ENCODE measurements at regions not wholly inside any gene's neighbourhood (a gene's known extent, or its start where the extent isn't known, plus 50 kb on each side); places are given as distances from the start of the nearest gene placed in this dataset.
"Not testable (repeated sequence)": the region's sequence is repeated elsewhere in the genome, so short reads cannot be mapped to it uniquely, and the experiment has no call there.

- not testable (repeated sequence) for DNase-seq (ENCODE audit: low spot score)
Measured at GRCh38 chr10:100666634-100667033, 78.7 kb upstream of the PAX2 start.

GRCh38 chr10:100669616-100670015, 75.8 kb upstream of the PAX2 start:
- CTCF ChIA-PET (ENCODE audit: low intra/inter-chr PET ratio, low total read pairs), result interaction anchor here (2.9 kb wide), 1 partner anchor 209 kb away, joined by 18 read pairs; no protein-coding TSS in a partner anchor
- no peaks in the 10 kb centered on the region for H3K4me1 ChIP-seq (ENCODE audit: insufficient read depth, low read length)
- peak; percentile 23; the same call in 1 of the 2 replicates for TF ChIP-seq ZNF629 (CRISPR knock-in tag; conservative IDR thresholded peaks at IDR 0.05)
- no peak for TF ChIP-seq ESRRA (CRISPR knock-in tag; IDR thresholded peaks at IDR 0.05; ENCODE audit: low read depth)
- TF ChIP-seq FLYWCH1 (CRISPR knock-in tag; IDR thresholded peaks at IDR 0.05), result no peak
- POLR2A ChIA-PET, result no interaction called here
- H3K9me3 ChIP-seq (ENCODE audit: low read length), result no peaks in the 10 kb centered on the region
- FAIRE-seq (no peak), DNase-seq (ENCODE audit: low spot score) (no peak), ATAC-seq (peak; percentile 16; the same call in 2 of the 3 replicates)
- H4K20me1 ChIP-seq (ENCODE audit: insufficient read depth, low read length), result 0 out of 2 replicates have a peak, but pooled peaks cover 3% of the 10 kb centered on the region
- in situ Hi-C loops (cut with HindIII; ENCODE audit: extremely low pct_ligation_motif_present, low pct_unique_long_range_greater_than_20kb) (loop anchor here (5.0 kb wide), 2 partner anchors 73 to 208 kb away; no protein-coding TSS in a partner anchor), intact Hi-C loops (cut with micrococcal nuclease; ENCODE audit: unreplicated experiment) (loop anchor here (1.0 to 2.0 kb wide), 2 partner anchors 74 to 209 kb away; no protein-coding TSS in a partner anchor)
- 0% methylated on average over 1 of the region's 9 CpGs for WGBS (ENCODE audit: low lambda C conversion rate)
- no TSS peak for BruUV-seq (replicated peaks)
- H3K9ac ChIP-seq (ENCODE audit: insufficient read depth, low read depth, low read length), result no peak overlapping the region
- no peak overlapping the region for H2AFZ ChIP-seq (ENCODE audit: low read length)
- peaks cover 8 to 33% of the 10 kb centered on the region in 2 experiments for H3K27me3 ChIP-seq (ENCODE audit: control insufficient read depth in 1 of 2, insufficient read depth in 2 of 2, low read length in 2 of 2)
- H3K79me2 ChIP-seq (ENCODE audit: insufficient read depth, low read length), result no peaks in the 10 kb centered on the region
- H3K36me3 ChIP-seq (replicated peaks in 1 of 2; ENCODE audit: control insufficient read depth in 1 of 2, insufficient read depth in 2 of 2, low read length in 2 of 2), result no peaks in the 10 kb centered on the region
- no peak overlapping the region for H3K4me2 ChIP-seq (ENCODE audit: low read depth, low read length)
- H3K4me3 ChIP-seq (replicated peaks in 1 of 3; ENCODE audit: insufficient read depth in 1 of 3, low read depth in 2 of 3, low read length in 3 of 3), result no peak overlapping the region
- no peak overlapping the region for H3K27ac ChIP-seq (ENCODE audit: extremely low read length, insufficient read depth, low read length)

More at GRCh38 chr10:100666634-100667033, 78.7 kb upstream of the PAX2 start:
- H3K27ac ChIP-seq (ENCODE audit: extremely low read length, insufficient read depth, low read length); H3K9me3 ChIP-seq (ENCODE audit: low read length); in situ Hi-C loops (cut with HindIII; ENCODE audit: extremely low pct_ligation_motif_present, low pct_unique_long_range_greater_than_20kb); ATAC-seq; FAIRE-seq; H3K79me2 ChIP-seq (ENCODE audit: insufficient read depth, low read length); H3K4me1 ChIP-seq (ENCODE audit: insufficient read depth, low read length); H3K36me3 ChIP-seq (replicated peaks in 1 of 2; ENCODE audit: control insufficient read depth in 1 of 2, insufficient read depth in 2 of 2, low read length in 2 of 2); H3K4me3 ChIP-seq (replicated peaks in 1 of 3; ENCODE audit: insufficient read depth in 1 of 3, low read depth in 2 of 3, low read length in 3 of 3); H3K9ac ChIP-seq (ENCODE audit: insufficient read depth, low read depth, low read length); H2AFZ ChIP-seq (ENCODE audit: low read length); CTCF ChIA-PET (ENCODE audit: low intra/inter-chr PET ratio, low total read pairs); POLR2A ChIA-PET; BruUV-seq (replicated peaks); H4K20me1 ChIP-seq (ENCODE audit: insufficient read depth, low read length); H3K4me2 ChIP-seq (ENCODE audit: low read depth, low read length); intact Hi-C loops (cut with micrococcal nuclease; ENCODE audit: unreplicated experiment): not testable (repeated sequence)
- peaks cover 9 to 38% of the 10 kb centered on the region in 2 experiments for H3K27me3 ChIP-seq (ENCODE audit: control insufficient read depth in 1 of 2, insufficient read depth in 2 of 2, low read length in 2 of 2)
- WGBS (ENCODE audit: low lambda C conversion rate), result 33% methylated on average over 2 of the region's 2 CpGs
- 0 out of 2 replicates have a peak, but pooled peaks have one; percentile 58 for TF ChIP-seq ZNF7 (CRISPR knock-in tag; IDR thresholded peaks at IDR 0.05)

All from HepG2 (cell line).